A549 (cell line): ENCODE measurements at regions not wholly inside any gene's neighbourhood (a gene's known extent, or its start where the extent isn't known, plus 50 kb on each side); places are given as distances from the start of the nearest gene placed in this dataset.

Experiments used
- EP300 ChIP-seq, 2 experiments: fragments of >200 bp; sonication (Bioruptor Twin); formaldehyde crosslinking; IDR thresholded peaks; 2 replicates in 1 of 2; 3 replicates in 1 of 2; pipeline ENCODE4 v1.6.1; 2016 to 2017
- ESRRA ChIP-seq: fragments of 150-350 bp; IDR thresholded peaks from 2 replicates; pipeline ENCODE4 v1.6.1; 2014; ENCODE audit warnings: mild to moderate bottlenecking, low read length, borderline replicate concordance
- POLR2AphosphoS2 ChIP-seq: conservative IDR thresholded peaks from 2 replicates; pipeline ENCODE4 v1.6.1; 2012; ENCODE audit warnings: low read length, improper control_type of control experiment, inconsistent platforms
- RARB ChIP-seq: fragments of 250-450 bp; sonication (Bioruptor Pico); IDR thresholded peaks from 2 replicates; pipeline ENCODE4 v1.8.0; 2021; ENCODE audit warnings: mild to moderate bottlenecking, moderate library complexity
- TF ChIP-seq, protein P1 (sequence below): fragments of 450-650 bp; IDR thresholded peaks from 2 replicates; pipeline ENCODE4 v1.6.1; 2014; ENCODE audit warnings: antibody characterized with exemption

- TF ChIP-seq EP300 (IDR thresholded peaks at IDR 0.05) (no peak), ESRRA (no peak), RARB (CRISPR knock-in tag) (no peak), POLR2AphosphoS2 (no peak)
- TF ChIP-seq, protein P1, sequence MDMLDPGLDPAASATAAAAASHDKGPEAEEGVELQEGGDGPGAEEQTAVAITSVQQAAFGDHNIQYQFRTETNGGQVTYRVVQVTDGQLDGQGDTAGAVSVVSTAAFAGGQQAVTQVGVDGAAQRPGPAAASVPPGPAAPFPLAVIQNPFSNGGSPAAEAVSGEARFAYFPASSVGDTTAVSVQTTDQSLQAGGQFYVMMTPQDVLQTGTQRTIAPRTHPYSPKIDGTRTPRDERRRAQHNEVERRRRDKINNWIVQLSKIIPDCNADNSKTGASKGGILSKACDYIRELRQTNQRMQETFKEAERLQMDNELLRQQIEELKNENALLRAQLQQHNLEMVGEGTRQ: no peak
Measured at GRCh38 chr4:173704201-173704600, 174.2 kb upstream of the HAND2 start.
